ENCODE measurements at regions not wholly inside any gene's neighbourhood (a gene's known extent, or its start where the extent isn't known, plus 50 kb on each side); places are given as distances from the start of the nearest gene placed in this dataset.
"Not testable (repeated sequence)": the region's sequence is repeated elsewhere in the genome, so short reads cannot be mapped to it uniquely, and the experiment has no call there.

GRCh38 chr1:195704028-195704427 is 904.2 kb downstream of the KCNT2 start:
- TF ChIP-seq CTCF (IDR thresholded peaks at IDR 0.05) = no peak
- TF ChIP-seq ZFX (IDR thresholded peaks at IDR 0.05; ENCODE audit: borderline replicate concordance) = no peak
- no peak overlapping the region for H3K27ac ChIP-seq

- no peak overlapping the region for H3K27ac ChIP-seq
- no peak for TF ChIP-seq CTCF (IDR thresholded peaks at IDR 0.05)
- TF ChIP-seq ZFX (IDR thresholded peaks at IDR 0.05; ENCODE audit: borderline replicate concordance) = no peak
Observed at GRCh38 chr1:195701149-195701548, 907.1 kb downstream of the KCNT2 start.

- TF ChIP-seq ZFX (IDR thresholded peaks at IDR 0.05; ENCODE audit: borderline replicate concordance) (no peak), CTCF (IDR thresholded peaks at IDR 0.05) (no peak)
- H3K27ac ChIP-seq = no peak overlapping the region
Observed at GRCh38 chr1:195697130-195697529, 911.1 kb downstream of the KCNT2 start.

GRCh38 chr1:195686764-195687163 is 921.5 kb downstream of the KCNT2 start:
- no peak for TF ChIP-seq ZFX (IDR thresholded peaks at IDR 0.05; ENCODE audit: borderline replicate concordance)
- no peak for TF ChIP-seq CTCF (IDR thresholded peaks at IDR 0.05)
- H3K27ac ChIP-seq = no peak overlapping the region

GRCh38 chr1:195664628-195665027 is 943.6 kb downstream of the KCNT2 start:
- TF ChIP-seq ZFX (IDR thresholded peaks at IDR 0.05; ENCODE audit: borderline replicate concordance) (no peak), CTCF (IDR thresholded peaks at IDR 0.05) (no peak)
- H3K27ac ChIP-seq = no peak overlapping the region

GRCh38 chr1:195663549-195664280 is 944.5 kb downstream of the KCNT2 start:
- no peak overlapping the region for H3K27ac ChIP-seq
- TF ChIP-seq CTCF (IDR thresholded peaks at IDR 0.05) (no peak), ZFX (IDR thresholded peaks at IDR 0.05; ENCODE audit: borderline replicate concordance) (no peak)

- TF ChIP-seq CTCF (IDR thresholded peaks at IDR 0.05) (no peak), ZFX (IDR thresholded peaks at IDR 0.05; ENCODE audit: borderline replicate concordance) (no peak)
- H3K27ac ChIP-seq = peak overlapping the region; percentile 29
Observed at GRCh38 chr1:195656780-195657179, 951.5 kb downstream of the KCNT2 start.

GRCh38 chr1:195648875-195649274 is 959.4 kb downstream of the KCNT2 start:
- not testable (repeated sequence) for H3K27ac ChIP-seq

Measured in 22Rv1 (cell line).